ENCODE measurements at regions not wholly inside any gene's neighbourhood (a gene's known extent, or its start where the extent isn't known, plus 50 kb on each side); places are given as distances from the start of the nearest gene placed in this dataset.

DNA sequence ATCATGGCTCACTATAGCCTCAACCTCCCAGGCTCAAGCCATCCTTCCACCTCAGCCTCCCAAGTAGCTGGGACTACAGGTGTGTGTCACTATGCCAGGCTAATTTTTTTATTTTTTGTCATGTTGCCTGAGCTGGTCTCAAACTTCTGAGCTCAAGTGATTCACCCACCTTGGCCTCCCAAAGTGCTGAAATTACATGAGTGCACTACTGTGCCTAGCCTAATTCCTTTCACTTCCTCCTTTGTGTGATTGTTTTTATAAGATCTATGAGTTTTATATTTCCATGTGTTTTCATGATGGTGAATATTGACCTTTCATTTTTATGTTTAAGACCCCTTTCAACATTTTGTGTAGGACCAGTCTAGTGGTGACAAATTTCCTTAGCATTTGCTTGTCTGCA lies 55.2 kb upstream of the IL12B start:
- DNase-seq = no peak

DNA sequence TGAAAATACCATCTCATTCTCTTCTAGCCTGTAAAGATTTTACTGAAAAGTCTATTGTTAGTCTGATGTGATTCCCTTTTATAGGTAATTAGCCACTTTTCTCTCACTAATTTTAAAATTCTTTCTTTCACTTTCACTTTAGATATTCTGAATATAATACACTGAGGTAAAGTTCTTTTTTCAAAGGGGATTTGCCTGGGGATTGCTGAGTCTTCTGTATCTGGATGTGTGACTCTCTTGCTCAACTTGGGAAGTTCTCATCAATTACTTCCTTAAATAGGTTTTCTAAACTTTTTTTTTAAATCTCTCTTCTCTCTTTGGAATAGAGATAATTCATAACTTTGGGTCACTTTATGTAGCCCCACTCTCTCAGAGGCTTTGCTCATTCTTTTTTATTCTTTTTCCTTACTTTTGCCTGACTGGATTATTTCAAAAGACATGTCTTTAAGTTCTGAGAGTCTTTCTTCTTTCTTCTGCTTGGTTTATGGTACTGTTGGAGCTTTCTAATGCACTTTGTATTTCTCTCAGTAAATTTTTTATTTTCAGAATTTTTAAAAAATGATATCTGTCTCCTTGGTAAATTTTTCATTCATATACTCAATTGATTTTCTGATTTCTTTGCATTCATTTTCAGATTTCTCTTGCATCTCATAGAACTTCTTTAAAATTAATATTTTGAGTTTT lies 55.9 kb upstream of the IL12B start:
- no peak for DNase-seq

- no peak for DNase-seq
Measured at GRCh38 chr5:159392871-159393270, 62.6 kb upstream of the IL12B start.

DNA sequence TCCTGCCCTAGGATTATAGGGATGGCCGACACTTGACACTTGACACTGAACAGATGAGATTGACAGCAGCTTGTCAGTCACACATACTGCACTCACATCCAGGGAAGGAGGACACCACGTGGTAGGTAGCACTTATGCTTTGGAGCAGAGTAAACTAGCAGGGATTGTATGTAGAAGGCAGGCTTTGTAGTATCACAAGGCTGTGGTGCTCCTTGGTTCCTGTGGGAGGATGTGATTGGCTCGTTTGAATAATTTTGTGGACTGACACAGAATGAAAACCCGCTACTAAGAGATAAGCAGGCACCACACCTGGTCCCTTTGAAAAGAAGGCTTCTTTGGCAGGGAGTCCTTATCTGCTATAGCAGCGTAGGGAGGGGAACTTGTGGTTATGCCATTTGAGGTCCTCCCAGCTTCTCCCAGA lies 63.6 kb upstream of the IL12B start:
- DNase-seq = no peak

- DNase-seq = no peak
Measured at GRCh38 chr5:159395202-159395601, 64.9 kb upstream of the IL12B start.

DNA sequence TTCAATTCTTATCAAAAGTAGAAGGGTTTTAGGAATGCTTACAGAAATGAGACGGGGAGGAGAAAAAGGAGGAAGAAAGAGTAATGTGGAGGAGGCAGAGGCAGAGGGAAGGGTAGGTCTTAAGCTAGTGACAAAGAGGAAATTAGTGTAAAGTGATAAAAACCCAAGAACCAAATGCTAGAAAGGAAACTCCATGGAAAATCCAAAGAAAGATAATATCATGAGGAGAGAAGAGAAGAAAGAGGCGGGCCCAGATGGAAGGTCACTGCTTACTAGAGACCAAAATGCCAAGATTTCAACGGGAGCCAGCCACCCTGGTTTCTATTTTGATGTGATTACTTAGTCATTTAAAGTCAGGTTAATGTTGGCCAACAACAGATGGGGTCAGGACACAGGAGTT lies 68.6 kb upstream of the IL12B start:
- no peak for DNase-seq

- no peak for DNase-seq
Measured at GRCh38 chr5:159400476-159400875, 70.2 kb upstream of the IL12B start.

- DNase-seq = no peak
Measured at GRCh38 chr5:159402311-159402710, 72.0 kb upstream of the IL12B start.

DNA sequence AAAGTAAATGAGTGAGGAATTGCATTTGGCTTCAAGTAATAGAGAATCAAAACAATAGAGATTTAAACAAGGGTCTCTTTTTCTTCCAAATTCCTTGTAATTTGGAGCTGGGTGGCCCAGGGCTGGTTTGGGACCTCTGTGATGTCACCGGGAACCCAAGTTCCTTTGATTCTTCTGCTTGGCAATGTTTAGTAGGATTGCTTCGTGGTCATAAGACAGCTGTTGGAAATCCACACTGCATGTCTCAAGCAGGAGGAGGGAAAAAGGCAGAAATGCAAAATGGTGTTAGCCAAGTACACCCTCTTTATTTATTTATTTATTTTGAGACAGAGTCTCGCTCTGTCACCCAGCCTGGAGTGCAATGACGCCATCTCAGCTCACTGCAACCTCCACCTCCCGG lies 72.6 kb upstream of the IL12B start:
- no peak for DNase-seq

DNA sequence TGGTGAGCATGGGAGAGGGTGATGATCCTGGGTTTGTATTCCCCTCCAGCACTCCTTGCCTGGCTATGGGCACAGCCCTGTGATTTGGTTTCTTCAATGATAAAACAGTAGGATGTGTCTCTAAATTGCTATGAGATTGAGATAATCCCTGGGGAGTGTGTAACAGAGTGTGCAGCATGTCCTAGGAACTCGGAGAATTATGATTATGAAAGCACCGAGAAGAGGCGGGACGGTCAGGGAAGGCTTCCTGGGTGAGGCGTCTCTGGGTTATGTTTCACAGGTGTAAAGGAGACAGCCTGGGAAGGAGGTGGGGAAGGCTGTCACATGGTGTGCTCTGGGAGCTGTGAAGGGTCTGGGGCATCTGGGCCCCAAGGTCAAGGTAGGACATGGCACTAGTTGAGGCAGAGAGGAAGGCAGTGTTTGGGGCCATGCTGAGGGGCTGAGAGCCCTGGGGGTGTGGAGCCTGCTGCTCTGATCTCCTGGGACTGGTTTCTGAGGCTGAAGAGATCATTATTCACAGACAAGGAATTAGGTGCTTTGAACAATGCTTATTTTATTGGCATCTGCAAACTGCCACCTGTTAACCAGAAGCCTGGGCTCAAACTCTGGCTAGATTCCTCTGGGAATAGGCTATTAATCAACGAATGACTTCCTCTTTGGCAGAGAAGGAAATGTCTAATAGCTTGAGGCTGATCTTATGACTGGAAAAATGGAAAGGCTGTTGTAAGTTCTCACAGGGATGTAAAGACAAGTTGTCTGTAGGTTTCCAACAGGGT lies 73.8 kb upstream of the IL12B start:
- DNase-seq = no peak

DNA sequence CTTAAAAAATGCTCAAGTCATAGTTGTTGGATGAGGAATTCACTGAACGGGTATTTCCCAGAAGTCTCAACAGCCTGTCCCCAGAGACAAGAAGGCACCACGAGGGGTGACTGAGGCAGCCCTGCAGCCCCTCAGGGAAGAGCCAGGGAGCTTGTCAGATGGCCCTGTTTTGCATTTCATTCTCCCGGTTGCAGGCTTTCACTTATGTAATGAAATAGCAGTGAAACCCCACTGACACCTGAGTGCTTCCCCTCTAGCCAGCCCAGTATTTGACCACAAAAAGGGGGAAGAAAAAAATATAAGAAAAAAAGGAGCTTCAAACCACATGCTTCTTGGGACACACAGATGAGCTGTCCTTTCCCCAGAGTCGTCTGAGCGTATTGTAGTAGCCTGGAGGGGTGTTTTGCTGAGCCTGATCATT lies 75.3 kb upstream of the IL12B start:
- DNase-seq = no peak

GRCh38 chr5:159406571-159406970 lies 76.3 kb upstream of the IL12B start:
- DNase-seq = no peak

DNA sequence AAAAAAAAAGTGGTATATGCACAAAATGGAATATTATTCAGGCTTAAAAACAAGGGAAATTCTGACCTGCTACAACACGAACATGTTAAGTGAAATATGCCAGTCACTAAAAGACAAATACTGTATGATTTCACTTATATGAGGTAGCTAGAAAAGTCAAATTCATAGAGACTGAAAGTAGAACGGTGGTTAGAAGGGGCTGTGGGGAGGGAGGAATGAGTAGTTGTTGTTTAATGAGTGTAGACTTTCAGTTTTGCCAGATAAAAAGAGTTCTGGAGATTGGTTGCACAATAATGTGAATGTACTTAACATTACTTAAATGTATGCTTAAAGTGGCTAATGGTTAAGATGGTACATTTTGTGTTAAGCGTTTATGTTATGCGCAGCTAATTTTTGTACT lies 79.5 kb upstream of the IL12B start:
- peak in 1 of 2 experiments; percentile 27 for DNase-seq

DNA sequence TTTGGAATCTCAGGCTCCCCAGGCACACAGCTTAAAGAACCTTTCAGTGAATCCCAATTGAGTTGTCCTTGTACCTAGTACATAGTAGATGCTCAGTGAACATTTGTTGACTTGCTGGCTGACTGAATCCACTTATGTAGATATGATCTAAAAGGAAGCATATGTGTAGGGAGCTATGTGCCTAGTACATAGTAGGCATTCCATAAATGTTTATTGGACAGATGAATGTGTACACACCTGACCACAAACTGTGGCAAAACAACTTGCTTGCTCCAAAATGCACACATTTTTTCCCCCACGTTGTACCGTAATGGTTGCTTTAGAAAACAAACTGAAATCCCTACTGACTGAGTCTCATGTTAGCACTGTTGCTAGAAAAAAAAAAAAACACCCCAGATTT lies 80.2 kb upstream of the IL12B start:
- no peak for DNase-seq

- DNase-seq = no peak
Measured at GRCh38 chr5:159411115-159411514, 80.8 kb upstream of the IL12B start.

DNA sequence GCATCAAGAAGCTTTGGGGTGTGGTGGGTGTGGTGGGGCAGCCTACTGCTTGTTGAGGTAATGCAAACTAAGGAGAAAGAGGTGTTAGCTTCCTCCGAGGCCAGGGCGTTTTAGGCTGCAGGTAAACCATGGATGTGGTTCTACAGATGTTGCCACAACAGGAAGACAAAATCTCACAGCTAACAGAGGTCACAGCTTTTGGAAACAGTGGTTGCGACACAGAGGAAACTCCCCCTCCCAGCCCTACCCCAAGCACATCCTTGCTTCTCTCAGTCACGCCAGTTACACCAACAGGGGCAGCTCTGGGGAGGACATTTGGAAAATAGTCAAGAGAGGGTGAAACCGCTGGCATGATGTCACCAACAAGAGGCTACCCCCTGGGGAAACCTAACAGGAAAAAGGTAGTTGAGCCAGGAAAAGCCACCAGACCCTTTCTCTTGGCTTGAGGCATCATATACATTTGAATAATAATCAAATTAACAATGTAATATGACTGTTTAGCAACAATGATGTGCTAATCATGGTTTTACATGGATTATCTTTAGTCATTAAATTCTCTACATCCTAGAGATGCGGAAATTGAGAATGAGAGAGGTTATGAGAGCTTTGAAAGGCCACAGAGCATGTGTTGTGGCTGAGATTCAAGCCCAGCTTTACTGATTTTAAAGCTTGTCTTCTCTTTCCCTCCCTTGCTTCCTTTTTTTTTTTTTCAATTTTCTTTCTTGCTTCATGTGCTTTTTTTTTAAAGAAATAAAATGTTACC lies 82.2 kb upstream of the IL12B start:
- DNase-seq = peak; percentile 56 to 70

DNA sequence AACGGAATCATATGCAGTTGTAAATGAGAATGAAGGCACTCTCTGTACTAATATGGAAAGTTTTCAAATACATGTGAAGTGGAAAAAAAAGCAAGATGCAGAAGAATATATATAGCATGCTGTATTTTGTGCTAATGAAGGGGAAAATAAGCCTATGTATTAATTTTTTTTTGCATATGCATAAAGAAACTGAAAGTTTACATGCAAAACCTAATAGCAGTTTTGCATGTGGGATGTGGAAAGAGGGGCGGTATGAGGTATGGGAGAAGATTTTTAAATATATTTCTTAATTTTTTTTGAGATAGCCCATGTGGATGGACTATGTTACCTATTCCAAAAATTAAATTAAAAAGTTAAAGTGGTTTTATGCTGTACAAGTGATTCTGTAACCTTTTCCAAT lies 83.7 kb upstream of the IL12B start:
- DNase-seq = no peak

- DNase-seq = no peak
Measured at GRCh38 chr5:159415301-159415937, 85.1 kb upstream of the IL12B start.

GRCh38 chr5:159416438-159416837 lies 86.2 kb upstream of the IL12B start:
- no peak for DNase-seq

DNA sequence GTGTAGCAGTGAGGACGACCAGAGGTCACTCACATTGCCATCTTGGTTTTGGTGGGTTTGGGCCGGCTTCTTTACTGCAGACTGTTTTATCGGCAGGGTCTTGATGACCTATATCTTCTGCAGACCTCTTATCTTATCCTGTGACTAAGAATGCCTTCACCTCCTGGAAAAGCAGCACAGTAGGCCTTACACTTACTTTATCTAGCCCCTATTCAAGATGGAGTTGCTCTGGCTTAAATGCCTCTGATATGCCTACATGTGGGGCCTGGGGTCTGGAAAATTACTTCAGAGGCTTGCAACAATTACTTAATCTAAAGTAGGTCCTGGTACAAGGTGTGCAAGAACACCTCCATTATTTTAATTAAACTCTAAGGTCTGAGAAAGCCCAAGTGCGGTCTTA lies 86.9 kb upstream of the IL12B start:
- DNase-seq = no peak

- DNase-seq = peak in 1 of 2 experiments; percentile 19
Measured at GRCh38 chr5:159419576-159419975, 89.3 kb upstream of the IL12B start.

- DNase-seq = no peak
Measured at GRCh38 chr5:159420940-159421339, 90.7 kb upstream of the IL12B start.

DNA sequence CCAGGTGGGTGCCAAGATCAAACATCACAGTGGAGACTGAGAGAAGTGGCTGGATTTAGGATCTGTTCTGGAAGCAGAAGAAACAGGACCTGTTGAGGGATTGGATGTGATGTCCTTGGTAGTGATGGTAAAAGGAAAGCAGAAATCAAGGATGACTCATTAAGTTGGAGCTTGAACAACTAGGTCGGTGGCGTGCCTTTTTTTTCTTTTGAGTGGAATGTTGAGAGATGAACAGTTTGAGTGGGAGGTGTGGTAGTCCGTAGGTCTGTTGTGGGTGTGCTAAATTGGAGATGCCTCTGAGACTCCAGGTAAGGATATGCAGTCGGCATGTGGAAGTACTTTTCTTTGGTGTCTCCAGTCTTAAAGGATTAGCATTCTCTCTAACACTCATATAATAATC lies 92.1 kb upstream of the IL12B start:
- DNase-seq = no peak

All from activated CD4-positive, alpha-beta T cell treated with anti-CD3 and anti-CD28 coated beads, Interleukin-2, amount 50 U/mL, for 48 hours (primary cell).